Calu3 (cell line): ENCODE measurements at regions not wholly inside any gene's neighbourhood (a gene's known extent, or its start where the extent isn't known, plus 50 kb on each side); places are given as distances from the start of the nearest gene placed in this dataset.

Source experiments
- BruUV-seq: library from RNA; stranded (reverse); fragments of 400-500 nt; replicated peaks from 2 replicates; lab custom pipeline; 2021; lab: Mats Ljungman, UMichigan
- CTCF ChIA-PET: fragments of 300-600 bp; sonication (Branson Sonifier 250); formaldehyde crosslinking; loops from one replicate; lab custom pipeline; 2022; ENCODE audit warnings: antibody characterized with exemption; lab: Charles Lee
- DNase-seq: peaks from one replicate; pipeline ENCODE4 v3.0.0; 2022
- H3K27ac Mint-ChIP-seq: one replicate; pipeline ENCODE4 v1.8.0; 2022; ENCODE audit warnings: mixed read lengths; ENCODE audit not compliant: unreplicated experiment
- H3K27me3 Mint-ChIP-seq: one replicate; pipeline ENCODE4 v1.8.0; 2022; ENCODE audit warnings: mixed read lengths; ENCODE audit not compliant: unreplicated experiment
- H3K36me3 Mint-ChIP-seq: one replicate; pipeline ENCODE4 v1.8.0; 2022; ENCODE audit warnings: mild to moderate bottlenecking, moderate library complexity, mixed read lengths; ENCODE audit not compliant: insufficient read depth, unreplicated experiment
- H3K4me1 Mint-ChIP-seq: one replicate; pipeline ENCODE4 v1.8.0; 2022; ENCODE audit warnings: mild to moderate bottlenecking, low read depth, mixed read lengths; ENCODE audit not compliant: unreplicated experiment
- H3K4me3 Mint-ChIP-seq: one replicate; pipeline ENCODE4 v1.8.0; 2022; ENCODE audit warnings: mild to moderate bottlenecking, low read depth, moderate library complexity, mixed read lengths; ENCODE audit not compliant: unreplicated experiment
- H3K9me3 Mint-ChIP-seq: one replicate; pipeline ENCODE4 v1.8.0; 2022; ENCODE audit warnings: low read depth, mixed read lengths; ENCODE audit not compliant: unreplicated experiment
- CTCF ChIP-seq: fragments of 200-600 bp; IDR thresholded peaks from one replicate; pipeline ENCODE4 v1.8.0; 2022; ENCODE audit warnings: antibody characterized with exemption; ENCODE audit not compliant: unreplicated experiment
- intact Hi-C: fragments of 100-400 bp; cut with micrococcal nuclease; formaldehyde crosslinking; loops from one replicate; pipeline ENCODE4 v1.10.0; 2022; ENCODE audit not compliant: unreplicated experiment

GRCh38 chr3:124306665-124307064 is 314.7 kb upstream of the ROPN1 start:
- H3K27ac Mint-ChIP-seq, result no peak overlapping the region

DNA sequence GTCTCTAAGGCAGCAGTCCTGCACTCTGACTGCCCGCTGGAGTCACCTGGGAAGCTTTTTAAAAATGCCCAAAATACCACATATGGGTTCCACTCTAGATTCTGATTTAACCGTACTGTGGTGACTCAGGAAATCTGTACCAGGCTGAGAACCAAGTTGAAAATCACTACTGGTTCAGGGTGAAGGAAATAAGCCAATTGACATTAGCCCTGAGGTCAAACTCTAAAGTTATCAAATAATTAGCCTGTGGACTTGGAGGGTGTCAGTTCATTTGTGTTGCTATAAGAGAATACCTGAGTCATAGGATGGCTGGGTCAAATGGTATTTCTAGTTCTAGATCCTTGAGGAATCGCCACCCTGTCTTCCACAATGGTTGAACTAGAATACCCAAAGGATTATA is 321.7 kb upstream of the ROPN1 start:
- no peak for DNase-seq
- no peaks in the 10 kb centered on the region for H3K36me3 Mint-ChIP-seq
- H3K27ac Mint-ChIP-seq, result no peak overlapping the region
- no peak overlapping the region for H3K4me3 Mint-ChIP-seq
- peaks cover 8% of the 10 kb centered on the region for H3K4me1 Mint-ChIP-seq
- CTCF ChIA-PET, result no interaction called here
- TF ChIP-seq CTCF, result no peak
- H3K9me3 Mint-ChIP-seq, result no peaks in the 10 kb centered on the region
- intact Hi-C loops, result no loop called here
- no TSS peak for BruUV-seq
- peaks cover 17% of the 10 kb centered on the region for H3K27me3 Mint-ChIP-seq

More at GRCh38 chr3:124306665-124307064, 314.7 kb upstream of the ROPN1 start:
- H3K27me3 Mint-ChIP-seq, result peaks cover 85% of the 10 kb centered on the region
- no peak overlapping the region for H3K4me3 Mint-ChIP-seq
- no peaks in the 10 kb centered on the region for H3K36me3 Mint-ChIP-seq
- BruUV-seq, result no TSS peak
- CTCF ChIA-PET, result no interaction called here
- intact Hi-C loops, result no loop called here
- H3K9me3 Mint-ChIP-seq, result peaks cover 6% of the 10 kb centered on the region
- no peaks in the 10 kb centered on the region for H3K4me1 Mint-ChIP-seq
- DNase-seq, result no peak
- no peak for TF ChIP-seq CTCF

GRCh38 chr3:124315215-124316033 is 323.5 kb upstream of the ROPN1 start:
- CTCF ChIA-PET, result interaction anchor here (0.6 kb wide), 1 partner anchor 354 kb away, joined by 8 read pairs; the partner anchor contains the start of gene CCDC14
- peak; percentile 30 for DNase-seq
- Mint-ChIP-seq H3K36me3 (no peaks in the 10 kb centered on the region), H3K4me1 (peaks cover 8% of the 10 kb centered on the region), H3K27ac (no peak overlapping the region), H3K27me3 (peaks cover 4% of the 10 kb centered on the region), H3K9me3 (no peaks in the 10 kb centered on the region), H3K4me3 (no peak overlapping the region)
- no TSS peak for BruUV-seq
- no peak for TF ChIP-seq CTCF
- intact Hi-C loops, result no loop called here

- H3K4me1 Mint-ChIP-seq, result peaks cover 8% of the 10 kb centered on the region
Measured at GRCh38 chr3:124316034-124316287, 324.0 kb upstream of the ROPN1 start.

More at GRCh38 chr3:124316034-124316287, 324.0 kb upstream of the ROPN1 start:
- no peak for DNase-seq
- Mint-ChIP-seq H3K27me3 (peaks cover 9% of the 10 kb centered on the region), H3K4me3 (no peak overlapping the region), H3K27ac (no peak overlapping the region), H3K36me3 (no peaks in the 10 kb centered on the region), H3K9me3 (no peaks in the 10 kb centered on the region)
- TF ChIP-seq CTCF, result no peak
- BruUV-seq, result no TSS peak
- CTCF ChIA-PET, result interaction anchor here (0.6 kb wide), 1 partner anchor 355 kb away, joined by 8 read pairs; the partner anchor contains the start of gene CCDC14
- intact Hi-C loops, result no loop called here
